ENCODE measurements at regions not wholly inside any gene's neighbourhood (a gene's known extent, or its start where the extent isn't known, plus 50 kb on each side); places are given as distances from the start of the nearest gene placed in this dataset.

- no peak overlapping the region for H3K27ac Mint-ChIP-seq
- H3K27me3 Mint-ChIP-seq = peaks cover 29% of the 10 kb centered on the region
- H3K4me3 Mint-ChIP-seq = no peak overlapping the region
- Histone ChIP-seq H3K4me3 (ENCODE audit: low read length) (no peak overlapping the region), H3K9me3 (ENCODE audit: control insufficient read depth in 1 of 2, insufficient read depth in 1 of 2, low read length in 2 of 2) (no peaks in the 10 kb centered on the region), H3K27ac (ENCODE audit: low read depth in 1 of 2, low read length in 2 of 2) (no peak overlapping the region), H3K4me1 (ENCODE audit: insufficient read depth, low read length) (no peaks in the 10 kb centered on the region), H3K36me3 (ENCODE audit: insufficient read depth, low read length) (no peaks in the 10 kb centered on the region), H3K27me3 (ENCODE audit: control insufficient read depth in 1 of 2, insufficient read depth in 2 of 2, low read length in 2 of 2) (peaks cover 0 to 3% of the 10 kb centered on the region in 2 experiments)
- H3K9me3 Mint-ChIP-seq = peaks cover 2% of the 10 kb centered on the region
- no peak for TF ChIP-seq CTCF (IDR thresholded peaks at IDR 0.05)
- no peaks in the 10 kb centered on the region for H3K36me3 Mint-ChIP-seq (ENCODE audit: low read depth)
- ATAC-seq (ENCODE audit: poor library complexity) (no peak), DNase-seq (no peak)
- H3K4me1 Mint-ChIP-seq (ENCODE audit: low read depth) = no peaks in the 10 kb centered on the region
- CTCF ChIA-PET = no interaction called here
- intact Hi-C loops (cut with DNase I, micrococcal nuclease) = no loop called here
- POLR2A ChIA-PET = no interaction called here
These were observed 255.8 kb downstream of the NFATC2 start for GRCh38 chr20:51286758-51287157.

DNA sequence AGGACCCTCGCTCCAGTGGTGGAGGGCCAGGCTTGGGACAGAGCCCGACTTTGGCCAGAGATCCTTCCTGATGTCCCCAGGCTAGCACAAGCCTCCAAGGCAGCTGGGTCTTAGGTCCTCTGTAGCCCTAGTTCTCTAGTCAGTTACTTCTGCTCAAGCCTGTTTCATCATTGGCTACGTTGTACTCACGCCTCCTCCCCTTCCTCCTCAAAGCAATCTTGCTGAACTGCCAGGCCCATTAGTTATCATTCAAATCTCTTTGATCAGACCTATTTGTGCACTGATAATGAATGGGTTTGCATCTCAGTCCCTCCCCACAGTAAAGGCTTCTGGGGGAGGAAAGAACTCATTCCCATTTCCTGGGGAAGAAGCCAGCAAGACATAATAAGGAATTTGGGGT is 256.8 kb downstream of the NFATC2 start:
- intact Hi-C loops (cut with DNase I, micrococcal nuclease) = no loop called here
- Mint-ChIP-seq H3K4me1 (ENCODE audit: low read depth) (no peaks in the 10 kb centered on the region), H3K4me3 (no peak overlapping the region)

DNA sequence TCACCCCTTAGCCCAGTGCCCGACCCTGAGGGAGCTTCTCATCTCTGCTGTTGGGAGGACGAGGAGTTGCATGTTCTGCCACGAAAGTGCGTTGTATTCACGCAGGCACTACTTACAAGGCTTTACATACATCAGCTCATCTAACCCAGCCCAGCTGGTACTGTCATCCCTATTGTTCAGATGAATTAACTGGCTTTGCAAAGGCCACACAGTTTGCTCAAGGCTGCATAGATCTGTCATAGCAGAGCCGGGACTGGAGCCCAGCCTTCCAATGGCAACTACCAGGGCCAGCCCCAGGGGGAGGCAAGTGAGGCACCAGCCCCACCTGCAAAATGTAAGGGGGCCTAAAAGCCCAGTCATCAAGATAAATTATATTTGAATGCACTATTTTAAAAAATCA is 257.6 kb downstream of the NFATC2 start:
- no peak for TF ChIP-seq CTCF (IDR thresholded peaks at IDR 0.05)
- ATAC-seq (ENCODE audit: poor library complexity) = no peak
- Histone ChIP-seq H3K9me3 (ENCODE audit: control insufficient read depth in 1 of 2, insufficient read depth in 1 of 2, low read length in 2 of 2) (no peaks in the 10 kb centered on the region), H3K27me3 (ENCODE audit: control insufficient read depth in 1 of 2, insufficient read depth in 2 of 2, low read length in 2 of 2) (peaks cover 0 to 3% of the 10 kb centered on the region in 2 experiments), H3K36me3 (ENCODE audit: insufficient read depth, low read length) (no peaks in the 10 kb centered on the region), H3K4me3 (ENCODE audit: low read length) (no peak overlapping the region), H3K4me1 (ENCODE audit: insufficient read depth, low read length) (no peaks in the 10 kb centered on the region), H3K27ac (ENCODE audit: low read depth in 1 of 2, low read length in 2 of 2) (no peak overlapping the region)
- DNase-seq = no peak
- Mint-ChIP-seq H3K9me3 (peaks cover 2% of the 10 kb centered on the region), H3K27me3 (peaks cover 25% of the 10 kb centered on the region), H3K4me3 (no peak overlapping the region), H3K27ac (no peak overlapping the region), H3K4me1 (ENCODE audit: low read depth) (no peaks in the 10 kb centered on the region), H3K36me3 (ENCODE audit: low read depth) (no peaks in the 10 kb centered on the region)
- intact Hi-C loops (cut with DNase I, micrococcal nuclease) = no loop called here
- CTCF ChIA-PET = no interaction called here
- POLR2A ChIA-PET = no interaction called here

More for the DNA sequence above, 256.8 kb downstream of the NFATC2 start:
- no peaks in the 10 kb centered on the region for H3K36me3 Mint-ChIP-seq (ENCODE audit: low read depth)
- no peaks in the 10 kb centered on the region for H3K36me3 ChIP-seq (ENCODE audit: insufficient read depth, low read length)
- TF ChIP-seq CTCF (IDR thresholded peaks at IDR 0.05) = no peak
- H3K4me3 ChIP-seq (ENCODE audit: low read length) = no peak overlapping the region
- H3K4me1 ChIP-seq (ENCODE audit: insufficient read depth, low read length) = no peaks in the 10 kb centered on the region
- ChIA-PET CTCF (no interaction called here), POLR2A (no interaction called here)
- peaks cover 2% of the 10 kb centered on the region for H3K9me3 Mint-ChIP-seq
- H3K27me3 Mint-ChIP-seq = peaks cover 29% of the 10 kb centered on the region
- no peak overlapping the region for H3K27ac Mint-ChIP-seq
- DNase-seq = no peak
- H3K27ac ChIP-seq (ENCODE audit: low read depth in 1 of 2, low read length in 2 of 2) = no peak overlapping the region
- H3K9me3 ChIP-seq (ENCODE audit: control insufficient read depth in 1 of 2, insufficient read depth in 1 of 2, low read length in 2 of 2) = no peaks in the 10 kb centered on the region
- ATAC-seq (ENCODE audit: poor library complexity) = no peak
- peaks cover 0 to 3% of the 10 kb centered on the region in 2 experiments for H3K27me3 ChIP-seq (ENCODE audit: control insufficient read depth in 1 of 2, insufficient read depth in 2 of 2, low read length in 2 of 2)
